Liver (tissue), 7 donors: ENCODE measurements at regions not wholly inside any gene's neighbourhood (a gene's known extent, or its start where the extent isn't known, plus 50 kb on each side); places are given as distances from the start of the nearest gene placed in this dataset.
A peak's percentile ranks its signal among the peaks of the same experiment; 100 is the strongest.

Source experiments
- DNase-seq: peaks from one replicate; pipeline ENCODE4 v3.0.0-alpha.2; 2017; ENCODE audit warnings: low spot score
- H3K27ac ChIP-seq, 2 donors: one replicate each; pipeline ENCODE4 v1.7.0; 2013; ENCODE audit warnings: inconsistent platforms in 2 of 2, low read length in 2 of 2, control low read depth in 1 of 2, low read depth in 1 of 2, mild to moderate bottlenecking in 1 of 2
- H3K27me3 ChIP-seq, 4 donors: one replicate each; pipeline versions ENCODE4 v1.6.1 to v1.7.0; 2013; ENCODE audit warnings: low read length in 3 of 4, inconsistent platforms in 1 of 4, mild to moderate bottlenecking in 1 of 4, moderate library complexity in 1 of 4; ENCODE audit not compliant: control insufficient read depth in 4 of 4, insufficient read depth in 4 of 4
- H3K36me3 ChIP-seq, 4 donors: one replicate each; pipeline versions ENCODE4 v1.6.1 to v1.7.0; 2013; ENCODE audit warnings: low read length in 3 of 4, mild to moderate bottlenecking in 3 of 4, low read depth in 1 of 4, moderate library complexity in 1 of 4; ENCODE audit not compliant: control insufficient read depth in 4 of 4, insufficient read depth in 3 of 4
- H3K4me1 ChIP-seq, 4 donors: one replicate each; pipeline versions ENCODE4 v1.6.1 to v1.7.0; 2013; ENCODE audit warnings: low read length in 3 of 4, mild to moderate bottlenecking in 3 of 4, moderate library complexity in 1 of 4; ENCODE audit not compliant: control insufficient read depth in 4 of 4, insufficient read depth in 4 of 4
- H3K4me3 ChIP-seq, 3 donors: one replicate each; pipeline versions ENCODE4 v1.6.1 to v1.7.0; 2013; ENCODE audit warnings: low read length in 3 of 3, control low read depth in 1 of 3, low read depth in 1 of 3, mild to moderate bottlenecking in 1 of 3
- H3K9ac ChIP-seq, 2 donors: one replicate each; pipeline ENCODE4 v1.7.0; 2013; ENCODE audit warnings: low read length in 2 of 2, mild to moderate bottlenecking in 2 of 2, moderate library complexity in 2 of 2, control low read depth in 1 of 2, low read depth in 1 of 2
- H3K9me3 ChIP-seq, 4 donors: one replicate each; pipeline versions ENCODE4 v1.6.1 to v1.7.0; 2013; ENCODE audit warnings: low read length in 3 of 4; ENCODE audit not compliant: control insufficient read depth in 4 of 4
- EGR1 ChIP-seq, 2 donors: IDR thresholded peaks; 2 replicates each; pipeline ENCODE4 v1.6.1; 2016 to 2018; ENCODE audit warnings: antibody characterized with exemption in 2 of 2, low read depth in 2 of 2
- GABPA ChIP-seq, 2 donors: IDR thresholded peaks in 1 of 2; conservative IDR thresholded peaks in 1 of 2; 2 replicates each; pipeline ENCODE4 v1.6.1; 2016; ENCODE audit warnings: antibody characterized with exemption in 2 of 2, mild to moderate bottlenecking in 1 of 2, moderate library complexity in 1 of 2
- HNF4A ChIP-seq, 2 donors: conservative IDR thresholded peaks; 2 replicates each; pipeline ENCODE4 v1.6.1; 2016; ENCODE audit warnings: antibody characterized with exemption in 2 of 2, mild to moderate bottlenecking in 2 of 2
- HNF4G ChIP-seq: IDR thresholded peaks from 2 replicates; pipeline ENCODE4 v1.6.1; 2016; ENCODE audit warnings: antibody characterized with exemption
- JUND ChIP-seq, 2 donors: IDR thresholded peaks; 2 replicates each; pipeline ENCODE4 v1.6.1; 2016; ENCODE audit warnings: antibody characterized with exemption in 2 of 2
- NR2F2 ChIP-seq: IDR thresholded peaks from 2 replicates; pipeline ENCODE4 v1.6.1; 2016; ENCODE audit warnings: antibody characterized with exemption
- REST ChIP-seq: IDR thresholded peaks from 2 replicates; pipeline ENCODE4 v1.6.1; 2016; ENCODE audit warnings: antibody characterized with exemption, mild to moderate bottlenecking
- YY1 ChIP-seq: IDR thresholded peaks from 2 replicates; pipeline ENCODE4 v1.6.1; 2016; ENCODE audit warnings: antibody characterized with exemption, mild to moderate bottlenecking
- ZBTB33 ChIP-seq: IDR thresholded peaks from 2 replicates; pipeline ENCODE4 v1.6.1; 2016; ENCODE audit warnings: antibody characterized with exemption
- WGBS: extraction: QIAGEN DNeasy Blood & Tissue Kit; methylation state at CpG from one replicate; pipeline ENCODE4 v1.1.7; 2013; 5-methylcytosine and 5-hydroxymethylcytosine counted together
- donor health status: healthy.
- donor health status: healthy.
- donor health status: healthy.
- donor health status: healthy.

GRCh38 chr3:128557531-128558280, 64.7 kb upstream of the GATA2 start:
- Histone ChIP-seq H3K36me3 (no peaks in the 10 kb centered on the region), H3K27me3 (peaks cover 0 to 17% (median 0%) of the 10 kb centered on the region in 4 donors), H3K4me1 (no peaks in the 10 kb centered on the region), H3K9me3 (no peaks in the 10 kb centered on the region), H3K9ac (no peak overlapping the region), H3K27ac (no peak overlapping the region), H3K4me3 (no peak overlapping the region)
- WGBS = 88% methylated on average over 7 of the region's 7 CpGs
- TF ChIP-seq REST = no peak
- no peak for TF ChIP-seq GABPA (IDR thresholded peaks at IDR 0.05 in 1 of 2, conservative IDR thresholded peaks at IDR 0.05 in 1 of 2)
- TF ChIP-seq HNF4G = no peak
- no peak for TF ChIP-seq EGR1 (IDR thresholded peaks at IDR 0.05; ENCODE audit: low read depth in 2 of 2)
- no peak for TF ChIP-seq JUND (IDR thresholded peaks at IDR 0.05)
- TF ChIP-seq HNF4A (conservative IDR thresholded peaks at IDR 0.05) = no peak
- TF ChIP-seq ZBTB33 = no peak
- DNase-seq = no peak

- Histone ChIP-seq H3K36me3 (no peaks in the 10 kb centered on the region), H3K27ac (no peak overlapping the region), H3K27me3 (peaks cover 0 to 17% (median 0%) of the 10 kb centered on the region in 4 donors), H3K9ac (no peak overlapping the region), H3K4me1 (no peaks in the 10 kb centered on the region), H3K4me3 (no peak overlapping the region), H3K9me3 (no peaks in the 10 kb centered on the region)
- TF ChIP-seq HNF4G (no peak), NR2F2 (peak; percentile 36)
- WGBS = 59% methylated on average over 12 of the region's 12 CpGs
- no peak for DNase-seq
These were observed 63.9 kb upstream of the GATA2 start for GRCh38 chr3:128556907-128557306.

- Histone ChIP-seq H3K4me3 (no peak overlapping the region), H3K36me3 (no peaks in the 10 kb centered on the region), H3K9me3 (no peaks in the 10 kb centered on the region), H3K9ac (no peak overlapping the region), H3K4me1 (no peaks in the 10 kb centered on the region), H3K27me3 (peaks cover 0 to 17% (median 0%) of the 10 kb centered on the region in 4 donors), H3K27ac (no peak overlapping the region)
- WGBS = 81% methylated on average over 10 of the region's 10 CpGs
- TF ChIP-seq YY1 (no peak), REST (no peak)
- DNase-seq = no peak
These were observed 63.4 kb upstream of the GATA2 start for GRCh38 chr3:128556384-128556783.
